Muscle of leg (tissue), 3 donors: ENCODE measurements at regions not wholly inside any gene's neighbourhood (a gene's known extent, or its start where the extent isn't known, plus 50 kb on each side); places are given as distances from the start of the nearest gene placed in this dataset.

Source experiments
- DNase-seq: peaks from one replicate; pipeline ENCODE4 v3.0.0; 2013
- H3K27ac ChIP-seq: one replicate; pipeline ENCODE4 v1.5.1; 2013; ENCODE audit warnings: mild to moderate bottlenecking, low read length, control low read depth
- H3K27me3 ChIP-seq: one replicate; pipeline ENCODE4 v1.6.1; 2013; ENCODE audit warnings: low read length; ENCODE audit not compliant: control insufficient read depth, insufficient read depth
- H3K36me3 ChIP-seq: one replicate; pipeline ENCODE4 v1.6.1; 2013; ENCODE audit warnings: low read length; ENCODE audit not compliant: control insufficient read depth, insufficient read depth
- H3K4me1 ChIP-seq: one replicate; pipeline ENCODE4 v1.6.1; 2013; ENCODE audit warnings: low read length; ENCODE audit not compliant: control insufficient read depth, insufficient read depth
- H3K4me3 ChIP-seq: one replicate; pipeline ENCODE4 v1.5.1; 2013; ENCODE audit warnings: low read length, control low read depth
- H3K9me3 ChIP-seq: replicated peaks from 2 replicates; pipeline ENCODE4 v1.6.1; 2013; ENCODE audit warnings: low read depth, low read length; ENCODE audit not compliant: control insufficient read depth
- WGBS: methylation state at CpG from one replicate; pipeline ENCODE4 v1.1.5; 2013; ENCODE audit warnings: missing lambda C conversion rate; ENCODE audit not compliant: insufficient coverage; 5-methylcytosine and 5-hydroxymethylcytosine counted together

DNA sequence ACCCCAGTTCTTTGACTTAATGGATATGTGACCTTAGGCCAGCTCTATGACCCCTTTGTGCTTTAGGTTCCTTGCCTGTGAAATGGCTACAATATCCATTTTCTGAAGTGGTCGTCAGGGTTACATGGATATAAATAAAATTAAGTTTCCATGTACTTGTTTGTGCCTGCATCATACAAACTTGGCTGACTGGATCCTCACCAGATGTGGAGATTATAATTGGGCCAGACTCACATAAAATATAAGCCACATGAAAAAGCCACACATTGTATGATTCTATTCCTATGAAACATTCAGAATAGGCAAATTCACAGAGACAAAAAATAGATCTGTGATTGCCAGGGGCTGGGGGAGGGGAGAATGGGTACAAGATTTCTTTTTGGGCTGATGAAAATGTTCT, 100.9 kb upstream of the USP47 start:
- no peaks in the 10 kb centered on the region for H3K27me3 ChIP-seq
- WGBS = no CpG with 5 or more reads among the region's 1 CpG
- H3K36me3 ChIP-seq = no peaks in the 10 kb centered on the region
- peak; percentile 88 for DNase-seq
- no peaks in the 10 kb centered on the region for H3K9me3 ChIP-seq
- H3K4me3 ChIP-seq = no peak overlapping the region
- no peak overlapping the region for H3K27ac ChIP-seq
- H3K4me1 ChIP-seq = no peaks in the 10 kb centered on the region

DNA sequence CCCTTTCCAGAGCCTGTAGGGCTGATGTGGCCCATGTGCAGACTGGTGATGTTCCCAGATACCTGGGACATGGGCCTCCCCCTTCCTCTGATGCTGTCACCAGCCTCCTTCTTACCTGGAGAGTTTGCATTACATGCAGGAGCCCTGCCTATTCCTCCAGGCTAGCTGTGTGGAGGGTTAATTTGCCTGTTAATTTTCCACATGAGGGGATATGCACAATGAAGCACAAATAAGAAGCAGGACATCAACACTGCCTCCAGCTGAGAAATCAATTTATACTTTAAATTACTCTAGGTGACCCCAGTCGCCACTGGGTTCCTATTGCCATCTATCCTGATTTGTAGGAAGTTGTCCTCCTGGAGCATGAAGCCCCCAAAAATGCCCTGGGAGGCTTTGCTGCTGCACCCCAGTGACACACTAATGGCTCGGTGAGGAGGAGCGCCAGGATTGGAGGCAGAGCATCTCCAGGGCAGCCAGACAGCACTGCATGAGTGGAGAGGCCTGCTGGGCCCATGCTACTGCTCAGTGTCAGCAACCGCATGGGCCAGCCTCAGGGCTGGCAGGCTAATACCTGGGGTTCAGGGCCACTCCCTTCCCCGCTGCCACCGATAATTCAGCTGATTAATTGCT, 101.6 kb upstream of the USP47 start:
- 94% methylated on average over 3 of the region's 6 CpGs for WGBS
- Histone ChIP-seq H3K4me3 (no peak overlapping the region), H3K4me1 (no peaks in the 10 kb centered on the region), H3K36me3 (no peaks in the 10 kb centered on the region), H3K27me3 (no peaks in the 10 kb centered on the region), H3K9me3 (no peaks in the 10 kb centered on the region), H3K27ac (no peak overlapping the region)
- no peak for DNase-seq

DNA sequence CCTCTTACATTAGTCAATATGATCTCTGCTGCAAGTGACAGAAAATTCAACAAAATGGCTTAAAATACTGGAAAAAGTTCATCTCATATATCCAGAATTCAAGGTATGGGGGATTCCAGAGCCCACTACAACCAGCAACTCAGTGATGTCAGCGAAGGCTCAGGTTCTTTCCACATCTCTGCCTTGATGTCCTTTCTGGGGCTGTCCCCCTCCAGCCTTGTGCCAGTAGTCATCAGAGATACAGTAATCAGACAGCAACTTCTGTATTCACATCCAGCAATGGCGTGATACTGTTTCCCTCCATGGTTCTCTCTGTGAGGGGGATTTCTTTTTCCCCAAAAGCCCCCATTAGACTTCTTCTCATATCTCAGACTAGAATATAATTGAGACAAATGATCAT, 103.4 kb upstream of the USP47 start:
- H3K27ac ChIP-seq = no peak overlapping the region
- WGBS = 86% methylated on average over 1 of the region's 2 CpGs
- no peaks in the 10 kb centered on the region for H3K36me3 ChIP-seq
- H3K4me3 ChIP-seq = no peak overlapping the region
- H3K9me3 ChIP-seq = no peaks in the 10 kb centered on the region
- DNase-seq = no peak
- H3K27me3 ChIP-seq = no peaks in the 10 kb centered on the region
- H3K4me1 ChIP-seq = no peaks in the 10 kb centered on the region

DNA sequence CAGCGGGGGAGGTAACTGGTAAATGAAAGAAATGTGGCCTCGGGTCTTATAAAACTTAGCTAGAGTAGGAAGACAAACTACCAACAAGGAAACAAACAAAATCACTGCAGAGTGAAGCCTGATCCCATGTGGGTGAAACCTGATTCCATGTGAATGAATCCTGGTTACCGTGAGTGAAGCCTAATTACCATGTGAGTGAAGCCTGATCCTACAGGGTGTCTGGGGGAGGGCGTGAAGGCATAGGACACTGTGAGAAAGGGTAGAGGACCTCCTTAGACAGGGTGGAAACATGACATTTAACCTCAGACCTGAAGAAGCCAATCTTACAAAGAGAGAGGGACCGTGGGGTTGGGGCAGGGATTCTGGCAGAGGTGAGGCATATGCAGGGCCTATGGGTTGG, 106.2 kb upstream of the USP47 start:
- H3K27me3 ChIP-seq = no peaks in the 10 kb centered on the region
- H3K9me3 ChIP-seq = no peaks in the 10 kb centered on the region
- DNase-seq = no peak
- no peaks in the 10 kb centered on the region for H3K36me3 ChIP-seq
- H3K4me3 ChIP-seq = no peak overlapping the region
- no peaks in the 10 kb centered on the region for H3K4me1 ChIP-seq
- H3K27ac ChIP-seq = no peak overlapping the region
- WGBS = 39% methylated on average over 2 of the region's 5 CpGs

DNA sequence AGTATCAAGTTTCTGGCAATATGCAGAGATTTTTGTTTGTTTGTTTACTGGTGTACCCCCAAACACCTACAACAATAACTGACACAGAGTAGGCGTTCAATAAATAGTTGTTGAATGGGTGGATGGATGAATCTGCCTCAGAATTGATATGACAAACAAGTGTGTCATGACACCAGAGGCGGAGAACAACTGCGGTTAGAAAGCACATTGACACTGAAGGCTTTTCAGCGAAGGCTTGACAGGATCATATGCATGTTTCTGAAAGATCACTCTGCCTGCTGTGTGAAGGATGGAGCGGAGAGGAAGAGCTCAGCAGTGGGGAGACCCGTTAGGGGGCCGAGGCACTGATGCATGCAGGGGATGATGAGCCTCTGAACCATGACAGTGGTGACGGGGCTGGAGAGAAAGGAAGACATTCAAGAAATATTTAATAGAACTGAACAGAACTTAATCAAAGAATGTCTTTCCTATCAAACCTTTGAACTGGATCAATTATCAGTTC, 108.5 kb upstream of the USP47 start:
- Histone ChIP-seq H3K36me3 (no peaks in the 10 kb centered on the region), H3K4me1 (no peaks in the 10 kb centered on the region), H3K9me3 (no peaks in the 10 kb centered on the region), H3K27ac (no peak overlapping the region), H3K4me3 (no peak overlapping the region), H3K27me3 (no peaks in the 10 kb centered on the region)
- WGBS = 88% methylated on average over 5 of the region's 8 CpGs
- no peak for DNase-seq

DNA sequence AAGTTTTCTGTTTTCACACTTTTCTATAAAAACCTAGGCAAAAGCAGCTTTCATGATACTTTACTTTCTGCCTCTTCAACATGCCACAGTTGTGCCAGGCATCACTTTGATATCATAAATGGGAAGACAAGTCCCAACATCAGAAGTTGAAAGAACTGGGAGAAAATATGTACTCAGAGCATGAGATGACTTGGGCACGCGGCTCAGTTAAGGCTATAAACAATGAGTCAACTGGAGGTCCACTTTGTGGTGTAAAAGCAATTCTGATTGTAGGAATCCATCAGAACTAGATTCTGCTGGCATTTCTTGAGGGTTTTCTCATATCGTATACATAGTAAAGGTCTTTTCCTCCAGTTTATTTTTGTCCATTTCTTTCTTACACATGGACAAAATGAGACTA, 109.7 kb upstream of the USP47 start:
- no peaks in the 10 kb centered on the region for H3K36me3 ChIP-seq
- no peak overlapping the region for H3K4me3 ChIP-seq
- H3K27me3 ChIP-seq = no peaks in the 10 kb centered on the region
- H3K27ac ChIP-seq = no peak overlapping the region
- no peak for DNase-seq
- H3K4me1 ChIP-seq = no peaks in the 10 kb centered on the region
- 93% methylated on average over 2 of the region's 3 CpGs for WGBS
- no peaks in the 10 kb centered on the region for H3K9me3 ChIP-seq

DNA sequence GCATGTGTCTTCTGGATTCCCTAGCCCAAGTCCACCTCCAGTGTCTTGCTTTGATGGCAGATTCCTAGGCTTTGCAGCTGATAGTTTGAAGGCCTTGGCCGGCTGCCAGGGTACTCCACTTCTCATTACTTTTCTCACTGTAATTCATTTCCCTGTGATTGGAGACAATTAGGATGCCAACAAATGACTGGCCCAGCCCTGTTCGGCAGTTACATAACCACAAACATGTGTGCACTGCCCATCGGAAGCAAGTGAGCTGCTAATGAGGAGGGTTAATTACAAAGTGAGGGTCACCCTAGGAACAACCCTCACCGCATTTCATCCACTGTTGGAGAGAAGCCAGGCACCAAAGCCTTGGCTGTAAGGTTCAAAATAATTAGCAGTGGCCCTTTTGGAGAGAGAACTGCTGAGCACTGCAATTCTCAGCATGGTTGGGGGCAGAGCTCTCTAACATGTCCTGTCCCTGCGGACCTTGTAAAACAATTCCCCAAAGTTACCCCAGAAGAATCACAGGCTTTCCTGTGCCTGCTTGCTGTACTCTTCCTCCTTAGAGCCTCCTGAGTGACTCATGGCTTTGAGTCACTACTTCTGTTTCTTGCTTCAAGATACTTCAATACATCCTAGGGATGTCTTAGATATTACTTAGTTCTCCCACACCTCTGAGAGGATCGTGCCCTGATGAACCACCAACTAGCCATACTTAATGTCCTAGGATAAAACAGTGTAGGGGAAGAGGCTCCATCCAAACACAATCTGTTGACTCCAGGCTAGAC, 109.7 kb upstream of the GALNT18 start:
- DNase-seq = no peak
- Histone ChIP-seq H3K36me3 (no peaks in the 10 kb centered on the region), H3K4me3 (no peak overlapping the region), H3K9me3 (no peaks in the 10 kb centered on the region), H3K27me3 (no peaks in the 10 kb centered on the region), H3K27ac (no peak overlapping the region), H3K4me1 (no peaks in the 10 kb centered on the region)
- 50% methylated on average over 2 of the region's 6 CpGs for WGBS

DNA sequence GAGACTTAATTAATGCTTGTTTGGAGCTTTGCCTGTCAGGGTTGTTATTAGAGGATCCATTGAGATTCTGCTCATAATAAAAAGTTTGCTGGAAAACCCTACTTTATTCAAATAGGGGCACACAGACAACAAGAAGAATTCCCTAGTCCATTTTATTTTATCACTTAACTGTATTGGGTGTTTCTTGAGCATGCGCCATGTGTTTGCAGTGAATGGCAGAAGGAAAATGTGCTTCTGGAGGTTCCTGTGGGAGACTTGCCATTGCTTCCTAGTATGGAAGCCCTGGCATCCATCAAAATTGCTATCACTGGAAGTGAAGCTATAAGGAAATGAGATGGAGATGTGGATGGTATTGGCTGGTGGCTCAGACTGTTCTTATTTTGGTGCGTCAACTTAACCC, 106.6 kb upstream of the GALNT18 start:
- WGBS = 100% methylated on average over 1 of the region's 2 CpGs
- Histone ChIP-seq H3K36me3 (no peaks in the 10 kb centered on the region), H3K4me1 (no peaks in the 10 kb centered on the region), H3K4me3 (no peak overlapping the region), H3K9me3 (no peaks in the 10 kb centered on the region), H3K27ac (no peak overlapping the region), H3K27me3 (peaks cover 2% of the 10 kb centered on the region)
- no peak for DNase-seq

DNA sequence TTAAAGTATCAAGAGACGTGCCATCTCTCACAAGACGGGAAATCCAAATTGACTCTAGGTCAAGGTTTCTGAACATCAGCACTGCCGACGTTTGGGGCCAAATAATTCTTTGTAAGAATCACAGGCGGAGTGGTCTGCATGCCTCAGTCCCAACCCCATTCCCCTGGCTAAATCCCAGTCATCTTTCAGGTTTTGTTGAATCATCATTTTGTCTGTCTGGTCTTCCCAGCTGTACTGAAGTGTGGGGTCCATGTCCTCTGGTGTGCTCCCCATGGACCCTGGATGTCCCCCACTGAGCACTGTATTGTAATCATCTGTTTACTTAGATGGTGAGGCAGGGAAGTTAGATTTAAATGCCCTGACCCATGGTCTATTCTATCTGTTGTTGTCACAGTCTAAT, 103.6 kb upstream of the GALNT18 start:
- 83% methylated on average over 5 of the region's 5 CpGs for WGBS
- Histone ChIP-seq H3K4me1 (no peaks in the 10 kb centered on the region), H3K27ac (no peak overlapping the region), H3K4me3 (no peak overlapping the region), H3K9me3 (peaks cover 3% of the 10 kb centered on the region), H3K36me3 (no peaks in the 10 kb centered on the region), H3K27me3 (peaks cover 2% of the 10 kb centered on the region)
- DNase-seq = no peak

DNA sequence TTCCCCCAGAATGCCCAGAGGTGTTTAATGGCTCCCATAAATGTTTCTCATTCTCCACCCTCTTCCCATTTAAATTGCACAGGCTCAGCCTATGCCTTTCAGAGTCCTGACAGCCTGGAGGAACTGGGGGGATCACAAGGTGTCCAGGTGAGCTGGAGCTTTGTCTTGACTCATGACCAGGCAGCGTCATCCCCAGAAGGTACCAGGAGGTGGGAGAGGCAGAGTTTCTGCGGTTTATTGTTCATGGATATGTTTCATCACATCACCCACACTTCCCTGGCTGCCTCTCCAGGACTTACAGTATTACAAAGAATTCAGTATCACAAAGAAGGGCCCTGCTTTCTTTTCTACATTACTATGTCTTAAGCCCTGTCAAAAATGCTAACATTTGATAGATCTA, 103.2 kb upstream of the GALNT18 start:
- H3K4me1 ChIP-seq = no peaks in the 10 kb centered on the region
- WGBS = no CpG with 5 or more reads among the region's 2 CpGs
- peaks cover 2% of the 10 kb centered on the region for H3K27me3 ChIP-seq
- H3K4me3 ChIP-seq = no peak overlapping the region
- H3K9me3 ChIP-seq = peaks cover 3% of the 10 kb centered on the region
- DNase-seq = no peak
- H3K27ac ChIP-seq = no peak overlapping the region
- no peaks in the 10 kb centered on the region for H3K36me3 ChIP-seq
